GM18502 (cell line): ENCODE measurements at regions not wholly inside any gene's neighbourhood (a gene's known extent, or its start where the extent isn't known, plus 50 kb on each side); places are given as distances from the start of the nearest gene placed in this dataset.

ENCODE experiments used
- ATAC-seq: cut with Tn5 transposase; IDR thresholded peaks from one replicate; pipeline ENCODE4 v1.9.1; 2021; ENCODE audit warnings: mild to moderate bottlenecking; ENCODE audit not compliant: unreplicated experiment, poor library complexity

GRCh38 chr6:163958646-163959045, 544.1 kb downstream of the QKI start:
- no peak for ATAC-seq

DNA sequence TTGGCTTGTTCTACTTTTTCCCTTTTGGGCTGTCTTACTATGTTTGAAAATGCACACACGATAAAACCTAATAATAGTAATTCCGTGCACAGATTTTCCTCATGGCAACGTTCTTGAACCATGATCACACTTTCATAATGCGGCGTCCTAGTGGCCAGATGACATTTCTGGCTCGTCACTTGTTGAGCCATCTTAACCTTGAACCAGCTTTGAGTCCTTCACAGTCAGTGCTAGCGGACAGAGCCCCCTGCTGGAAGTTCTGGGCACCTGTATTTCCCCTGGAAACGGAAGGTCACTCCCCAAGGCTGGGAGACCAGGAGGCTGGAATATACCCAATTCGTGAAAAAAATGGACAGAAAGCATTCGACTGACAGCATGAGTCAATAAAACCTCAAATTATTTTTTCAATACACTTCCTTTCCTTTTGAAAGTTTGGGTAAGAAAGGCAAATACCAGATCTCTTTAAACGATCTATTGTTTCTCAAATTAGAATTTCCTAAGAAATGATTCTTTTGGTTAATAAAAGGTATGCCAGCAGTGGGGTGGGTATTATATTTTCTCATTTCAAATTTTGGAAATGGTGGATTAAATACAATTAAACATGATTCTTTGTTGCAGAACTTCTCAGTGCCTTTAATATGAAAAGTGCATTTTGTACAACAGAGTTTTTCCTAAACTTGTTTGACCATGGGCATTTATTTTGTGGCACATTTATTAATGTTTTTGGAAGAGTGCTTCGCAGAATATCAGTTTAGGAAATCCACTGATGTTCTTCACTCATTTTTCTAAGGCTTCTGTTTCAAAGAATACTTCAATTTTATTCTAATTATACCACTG, 542.3 kb downstream of the QKI start:
- ATAC-seq = peak; percentile 96

- ATAC-seq = no peak
Measured at GRCh38 chr6:163955756-163956155, 541.2 kb downstream of the QKI start.

DNA sequence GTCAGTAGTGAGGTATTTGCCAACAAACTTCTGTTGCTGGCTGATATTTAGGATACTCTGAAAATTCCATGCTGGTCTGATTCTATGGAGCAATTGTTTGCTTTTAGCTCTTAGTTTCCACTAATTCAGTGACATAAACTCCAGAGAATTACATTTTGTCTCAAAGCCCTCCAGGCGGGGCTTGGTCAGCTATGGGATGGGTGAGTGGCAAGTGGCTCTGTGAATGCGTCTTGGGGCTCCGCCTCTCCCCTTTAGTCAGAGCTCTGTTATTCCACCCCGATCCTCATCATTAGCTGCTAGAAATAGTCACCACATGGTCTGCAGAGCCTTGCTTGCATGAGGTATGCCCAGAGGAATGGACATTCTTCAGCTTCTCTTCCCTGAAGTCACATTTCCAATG, 540.6 kb downstream of the QKI start:
- ATAC-seq = no peak

DNA sequence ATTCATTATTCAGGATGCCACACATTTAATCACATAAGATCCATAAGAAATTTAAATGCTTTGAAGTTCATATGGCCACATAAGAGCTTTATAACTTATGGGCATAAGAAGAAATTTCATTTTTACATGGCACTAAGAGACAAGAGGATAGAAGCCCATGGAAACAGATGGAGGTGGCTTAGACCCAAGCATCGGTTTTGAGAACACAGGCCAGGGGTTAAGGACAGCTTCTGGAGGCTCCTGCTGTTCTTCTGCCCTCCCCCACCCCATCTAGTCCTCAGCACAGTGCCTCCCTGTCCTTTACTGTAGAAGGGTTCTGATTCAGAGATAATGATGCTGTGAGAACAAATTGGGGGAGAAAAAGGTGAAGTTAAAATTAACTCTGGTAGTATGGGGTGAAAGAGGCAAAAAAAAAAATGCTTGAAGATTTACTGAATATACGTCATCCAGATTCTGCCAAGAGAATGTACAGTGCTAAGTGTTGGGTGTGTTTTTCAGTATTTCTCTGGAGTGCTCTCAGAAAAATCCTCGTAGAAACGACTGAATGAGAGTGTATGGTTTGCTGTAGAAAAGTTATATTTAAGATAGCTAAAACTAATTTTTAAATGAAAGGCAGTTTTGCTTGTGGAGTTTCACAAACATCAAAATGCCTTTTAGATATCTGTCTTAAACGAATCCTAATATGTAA, 539.7 kb downstream of the QKI start:
- no peak for ATAC-seq

DNA sequence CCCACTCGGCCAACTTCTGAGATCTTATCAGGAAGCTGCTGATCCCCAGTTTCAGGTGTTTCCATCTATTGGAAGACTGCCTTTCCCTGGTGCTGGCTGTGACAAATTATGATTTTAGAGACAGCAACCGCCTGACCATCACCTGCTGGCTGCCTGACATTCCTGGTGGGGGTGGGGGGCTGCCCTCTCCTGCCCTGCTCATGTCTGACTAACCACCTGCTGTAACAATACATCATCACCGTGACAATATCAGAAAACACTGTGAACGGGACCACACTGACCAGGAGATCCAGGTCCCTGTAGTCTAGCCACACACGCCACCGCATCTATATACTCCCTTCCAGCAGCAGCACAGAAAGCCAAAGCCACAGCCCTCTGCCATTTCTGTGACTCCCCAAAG, 537.5 kb downstream of the QKI start:
- ATAC-seq = no peak

- ATAC-seq = no peak
Measured at GRCh38 chr6:163951326-163951725, 536.8 kb downstream of the QKI start.

- no peak for ATAC-seq
Measured at GRCh38 chr6:163950159-163950558, 535.6 kb downstream of the QKI start.

- no peak for ATAC-seq
Measured at GRCh38 chr6:163949431-163949830, 534.9 kb downstream of the QKI start.

GRCh38 chr6:163948250-163948649, 533.7 kb downstream of the QKI start:
- ATAC-seq = no peak

- no peak for ATAC-seq
Measured at GRCh38 chr6:163947276-163947675, 532.8 kb downstream of the QKI start.

DNA sequence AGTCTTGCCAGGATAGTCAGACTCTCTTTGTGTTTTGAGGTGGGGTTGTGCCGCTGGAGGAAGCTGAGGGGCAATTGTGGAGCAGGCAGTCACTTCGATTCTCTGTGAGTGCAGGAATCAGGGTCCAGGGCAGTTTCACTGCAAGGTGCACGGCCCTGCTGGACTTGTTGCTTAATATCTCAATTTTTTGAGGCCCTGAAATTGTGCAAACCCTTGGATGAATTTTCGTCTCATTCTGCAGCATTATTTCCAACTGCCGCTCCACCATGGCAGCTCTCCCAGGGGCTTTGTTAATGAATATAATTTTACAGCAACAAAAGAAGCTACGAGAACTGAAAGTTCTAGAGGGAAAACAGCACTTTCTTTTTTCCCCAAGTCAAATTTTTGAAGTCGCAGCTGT, 531.9 kb downstream of the QKI start:
- no peak for ATAC-seq

GRCh38 chr6:163945808-163946207, 531.3 kb downstream of the QKI start:
- no peak for ATAC-seq

- ATAC-seq = no peak
Measured at GRCh38 chr6:163944897-163945296, 530.4 kb downstream of the QKI start.

- no peak for ATAC-seq
Measured at GRCh38 chr6:163943607-163944385, 529.3 kb downstream of the QKI start.

- no peak for ATAC-seq
Measured at GRCh38 chr6:163942790-163943189, 528.3 kb downstream of the QKI start.

GRCh38 chr6:163941624-163941976, 527.1 kb downstream of the QKI start:
- ATAC-seq = no peak

DNA sequence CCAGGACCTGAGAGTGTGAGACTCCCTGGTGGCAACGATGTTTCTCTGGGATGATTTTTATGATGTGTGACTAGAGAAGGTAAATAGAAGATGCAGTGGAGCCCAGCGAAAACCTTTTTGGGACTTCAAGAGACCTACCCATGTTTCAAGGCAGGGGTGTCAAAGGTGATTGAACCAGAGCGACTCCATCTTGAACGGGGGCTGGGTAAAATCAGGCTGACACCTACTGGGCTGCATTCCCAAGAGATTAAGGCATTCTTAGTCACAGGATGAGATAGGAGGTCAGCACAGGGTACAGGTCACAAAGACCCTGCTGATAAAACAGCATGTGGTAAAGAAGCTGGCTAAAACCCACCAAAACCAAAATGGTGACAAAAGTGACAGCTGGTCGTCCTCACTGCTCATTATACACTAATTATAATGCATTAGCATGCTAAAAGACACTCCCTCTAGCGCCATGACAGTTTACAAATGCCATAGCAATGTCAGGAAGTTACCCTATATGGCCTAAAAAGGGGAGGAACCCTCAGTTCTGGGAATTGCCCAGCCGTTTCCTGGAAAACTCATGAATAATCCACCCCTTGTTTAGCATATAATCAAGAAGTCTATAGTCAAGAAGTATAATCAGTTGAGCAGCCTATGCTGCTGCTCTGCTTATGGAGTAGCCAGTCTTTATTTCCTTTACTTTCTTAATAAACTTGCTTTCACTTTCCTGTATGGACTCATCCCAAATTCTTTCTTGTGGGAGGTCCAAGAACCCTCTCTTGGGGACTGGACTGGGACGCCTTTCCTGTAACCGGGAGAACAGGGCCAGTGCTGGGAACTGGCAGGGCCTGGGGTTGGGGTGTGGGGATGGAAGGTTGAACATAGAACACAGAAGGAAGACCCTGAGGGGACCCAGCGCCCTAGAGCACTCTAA, 526.4 kb downstream of the QKI start:
- no peak for ATAC-seq

- ATAC-seq = no peak
Measured at GRCh38 chr6:163937071-163937470, 522.6 kb downstream of the QKI start.

DNA sequence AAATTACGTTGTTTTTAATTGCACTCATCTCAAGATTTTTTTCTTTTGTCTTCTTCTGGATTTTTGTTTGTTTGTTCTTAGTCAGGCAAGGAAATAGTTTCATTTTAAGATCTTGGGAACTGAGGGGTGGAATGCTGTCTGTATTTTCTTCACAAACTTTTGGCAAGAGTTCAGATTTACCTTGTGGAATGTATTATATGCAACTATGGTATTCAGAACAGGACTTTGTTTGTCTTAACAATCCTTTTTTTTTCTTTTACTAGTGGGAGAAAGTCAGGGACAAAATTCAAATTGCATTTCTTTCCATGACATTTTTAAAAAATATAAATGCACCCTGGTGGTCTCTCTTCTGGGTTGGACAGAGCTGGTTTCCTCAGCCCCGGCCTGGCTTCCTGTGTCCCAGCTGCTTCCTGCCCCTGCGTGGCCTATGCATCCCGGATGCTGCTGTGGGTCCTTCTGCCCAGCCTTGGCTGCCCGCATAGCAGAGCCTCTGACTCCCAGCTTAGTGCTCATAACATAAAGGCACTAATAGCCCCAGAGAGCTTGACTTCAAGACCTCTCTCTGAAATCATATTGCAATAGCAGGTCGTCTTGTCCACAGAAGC, 520.7 kb downstream of the QKI start:
- ATAC-seq = no peak
